HFFc6 (cell line): ENCODE measurements at regions not wholly inside any gene's neighbourhood (a gene's known extent, or its start where the extent isn't known, plus 50 kb on each side); places are given as distances from the start of the nearest gene placed in this dataset.
"Not testable (repeated sequence)": the region's sequence is repeated elsewhere in the genome, so short reads cannot be mapped to it uniquely, and the experiment has no call there.

Experiments
- DNase-seq: peaks from one replicate; pipeline ENCODE4 v3.0.0-alpha.2; 2018
- H3K27ac Mint-ChIP-seq: 2 replicates; pipeline ENCODE4 v1.8.0; 2020; ENCODE audit warnings: mild to moderate bottlenecking, mixed read lengths
- H3K27me3 Mint-ChIP-seq: 2 replicates; pipeline ENCODE4 v1.8.0; 2021; ENCODE audit warnings: mild to moderate bottlenecking, moderate library complexity, mixed read lengths; ENCODE audit not compliant: insufficient read depth
- H3K36me3 Mint-ChIP-seq: 2 replicates; pipeline ENCODE4 v1.8.0; 2021; ENCODE audit warnings: low read depth, mixed read lengths
- H3K4me1 Mint-ChIP-seq: 2 replicates; pipeline ENCODE4 v1.8.0; 2020; ENCODE audit warnings: low read depth, mixed read lengths
- H3K4me3 Mint-ChIP-seq: 2 replicates; pipeline ENCODE4 v1.8.0; 2020; ENCODE audit warnings: mild to moderate bottlenecking, moderate library complexity, mixed read lengths
- H3K9me3 Mint-ChIP-seq: 2 replicates; pipeline ENCODE4 v1.8.0; 2020; ENCODE audit warnings: mild to moderate bottlenecking, mixed read lengths
- TF ChIP-seq, protein P1 (sequence below): fragments of 200-600 bp; sonication (generic); IDR thresholded peaks from 2 replicates; pipeline ENCODE4 v1.5.0; 2021; ENCODE audit warnings: antibody characterized with exemption, mild to moderate bottlenecking

DNA sequence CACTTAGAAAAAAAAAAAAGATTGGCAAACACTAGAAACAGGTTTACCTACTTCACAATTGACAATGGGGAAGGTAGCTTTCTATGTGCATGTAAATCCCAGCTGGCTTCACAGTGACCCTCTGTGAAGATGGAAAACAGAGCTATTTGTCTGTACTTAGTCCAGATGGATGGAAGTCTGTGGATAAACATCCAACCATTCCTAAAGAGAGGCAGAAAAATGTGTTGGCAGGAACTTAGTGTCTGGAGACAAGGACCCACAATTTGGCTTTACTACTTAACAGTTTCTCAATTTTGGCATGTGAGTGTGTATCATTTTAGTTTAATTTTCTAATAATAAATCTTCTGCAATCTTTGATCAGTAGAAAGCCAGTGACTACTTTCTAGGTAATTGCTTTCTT, 154.4 kb downstream of the RAD51AP2 start:
- Mint-ChIP-seq H3K27me3 (no peaks in the 10 kb centered on the region; the same call in 1 of the 2 replicates), H3K4me1 (no peaks in the 10 kb centered on the region), H3K27ac (no peak overlapping the region), H3K36me3 (0 out of 2 replicates have a peak, but pooled peaks cover 8% of the 10 kb centered on the region), H3K4me3 (no peak overlapping the region), H3K9me3 (peaks cover 71% of the 10 kb centered on the region)
- DNase-seq, result no peak
- TF ChIP-seq, protein P1, sequence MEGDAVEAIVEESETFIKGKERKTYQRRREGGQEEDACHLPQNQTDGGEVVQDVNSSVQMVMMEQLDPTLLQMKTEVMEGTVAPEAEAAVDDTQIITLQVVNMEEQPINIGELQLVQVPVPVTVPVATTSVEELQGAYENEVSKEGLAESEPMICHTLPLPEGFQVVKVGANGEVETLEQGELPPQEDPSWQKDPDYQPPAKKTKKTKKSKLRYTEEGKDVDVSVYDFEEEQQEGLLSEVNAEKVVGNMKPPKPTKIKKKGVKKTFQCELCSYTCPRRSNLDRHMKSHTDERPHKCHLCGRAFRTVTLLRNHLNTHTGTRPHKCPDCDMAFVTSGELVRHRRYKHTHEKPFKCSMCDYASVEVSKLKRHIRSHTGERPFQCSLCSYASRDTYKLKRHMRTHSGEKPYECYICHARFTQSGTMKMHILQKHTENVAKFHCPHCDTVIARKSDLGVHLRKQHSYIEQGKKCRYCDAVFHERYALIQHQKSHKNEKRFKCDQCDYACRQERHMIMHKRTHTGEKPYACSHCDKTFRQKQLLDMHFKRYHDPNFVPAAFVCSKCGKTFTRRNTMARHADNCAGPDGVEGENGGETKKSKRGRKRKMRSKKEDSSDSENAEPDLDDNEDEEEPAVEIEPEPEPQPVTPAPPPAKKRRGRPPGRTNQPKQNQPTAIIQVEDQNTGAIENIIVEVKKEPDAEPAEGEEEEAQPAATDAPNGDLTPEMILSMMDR, result no peak

DNA sequence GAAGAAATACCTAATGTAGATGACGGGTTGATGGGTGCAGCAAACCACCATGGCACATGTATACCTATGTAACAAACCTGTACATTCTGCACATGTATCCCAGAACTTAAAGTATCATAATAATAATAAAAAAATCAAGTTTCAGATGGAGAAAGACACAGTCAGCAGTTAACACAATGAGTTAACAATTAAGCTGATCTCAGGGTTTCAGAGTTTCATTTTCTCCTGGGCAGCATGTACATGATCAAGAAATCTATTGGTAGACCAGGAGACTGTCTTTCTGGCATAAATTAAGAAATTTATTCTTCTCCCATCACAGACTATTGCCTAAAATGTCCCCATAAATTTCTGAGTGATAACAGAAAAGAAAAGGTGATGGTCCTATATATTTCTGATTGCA, 155.3 kb downstream of the RAD51AP2 start:
- Mint-ChIP-seq H3K27me3 (no peaks in the 10 kb centered on the region; the same call in 1 of the 2 replicates), H3K4me3 (no peak overlapping the region), H3K27ac (no peak overlapping the region), H3K9me3 (peaks cover 72% of the 10 kb centered on the region), H3K4me1 (no peaks in the 10 kb centered on the region), H3K36me3 (0 out of 2 replicates have a peak, but pooled peaks cover 8% of the 10 kb centered on the region)
- TF ChIP-seq, protein P1, result no peak
- DNase-seq, result no peak

DNA sequence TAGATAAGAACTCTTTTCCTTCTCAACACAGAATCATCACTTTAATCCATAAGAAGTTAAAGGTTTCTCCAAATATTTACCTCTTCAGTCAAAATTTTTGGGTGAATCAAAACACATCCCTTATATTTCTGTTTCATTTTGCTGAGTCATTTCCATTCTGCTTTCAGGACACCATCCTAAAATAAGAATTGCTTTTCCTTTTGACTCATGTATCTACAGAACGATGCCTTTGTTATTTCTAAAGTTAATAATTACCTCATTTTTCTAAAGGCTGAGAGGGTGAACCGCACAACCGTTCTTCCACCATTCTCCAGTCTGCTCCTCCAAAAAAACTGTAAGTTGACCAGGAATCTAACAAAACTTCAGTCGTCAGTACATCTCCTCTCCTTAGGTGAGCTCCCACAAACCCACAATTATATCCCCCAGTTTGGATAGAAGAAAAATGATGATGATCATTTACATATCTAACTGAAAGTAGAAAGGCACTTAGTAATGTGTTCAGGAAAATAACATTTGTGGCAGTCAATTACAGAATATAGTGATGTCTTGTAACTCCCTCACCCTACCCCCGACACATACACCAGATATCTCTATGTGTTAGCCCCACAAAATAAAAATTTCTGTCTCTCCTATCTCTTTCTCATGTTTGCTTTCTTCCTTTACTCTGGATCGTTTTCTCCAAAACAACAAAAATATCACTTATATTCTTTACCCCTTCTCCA, 162.5 kb downstream of the RAD51AP2 start:
- H3K27me3 Mint-ChIP-seq, result no peaks in the 10 kb centered on the region
- DNase-seq, result no peak
- H3K9me3 Mint-ChIP-seq, result peaks cover 34% of the 10 kb centered on the region
- no peaks in the 10 kb centered on the region for H3K4me1 Mint-ChIP-seq
- no peak overlapping the region for H3K4me3 Mint-ChIP-seq
- H3K27ac Mint-ChIP-seq, result no peak overlapping the region
- TF ChIP-seq, protein P1, result no peak
- H3K36me3 Mint-ChIP-seq, result 0 out of 2 replicates have a peak, but pooled peaks cover 2% of the 10 kb centered on the region

DNA sequence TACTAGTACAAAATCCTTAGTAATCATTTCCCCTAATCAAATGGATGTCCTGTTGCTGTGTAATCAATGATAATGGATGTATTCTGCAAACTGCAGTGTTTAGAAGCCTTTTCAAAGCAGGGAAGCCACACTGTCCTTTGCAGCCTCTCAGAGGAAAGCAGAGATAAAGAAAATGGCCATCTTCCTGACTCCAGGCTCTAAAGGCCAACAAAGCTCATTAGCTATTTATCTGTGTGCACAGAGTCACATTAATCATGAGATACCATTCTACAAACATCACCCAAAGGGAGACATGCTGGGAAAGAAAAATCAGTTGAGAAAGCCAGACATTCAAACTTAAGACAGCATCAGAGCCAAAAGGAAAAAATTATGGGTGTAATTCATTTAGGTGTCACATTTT, 165.0 kb downstream of the RAD51AP2 start:
- no peak for DNase-seq
- Mint-ChIP-seq H3K27me3 (peaks cover 1% of the 10 kb centered on the region), H3K27ac (no peak overlapping the region), H3K4me3 (no peak overlapping the region), H3K9me3 (peaks cover 15% of the 10 kb centered on the region), H3K36me3 (no peaks in the 10 kb centered on the region), H3K4me1 (no peaks in the 10 kb centered on the region)
- TF ChIP-seq, protein P1, result no peak

DNA sequence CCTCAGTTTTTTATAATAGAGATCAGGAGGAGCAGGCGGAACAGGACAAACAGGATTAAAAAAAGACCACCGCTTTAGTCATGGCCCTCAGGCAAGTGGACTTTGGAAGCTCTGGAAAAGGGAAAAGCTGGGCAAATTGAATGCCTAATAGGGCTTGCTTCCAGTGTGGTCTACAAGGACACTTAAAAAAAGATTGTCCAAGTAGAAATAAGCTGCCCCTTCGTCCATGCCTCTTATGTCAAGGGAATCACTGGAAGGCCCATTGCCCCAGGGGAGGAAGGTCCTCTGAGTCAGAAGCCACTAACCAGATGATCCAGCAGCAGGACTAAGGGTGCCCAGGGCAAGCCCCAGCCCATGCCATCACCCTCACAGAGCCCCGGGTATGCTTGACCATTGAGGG, 175.5 kb downstream of the RAD51AP2 start:
- H3K27ac Mint-ChIP-seq, H3K27me3 Mint-ChIP-seq, DNase-seq, H3K4me1 Mint-ChIP-seq, H3K4me3 Mint-ChIP-seq, H3K36me3 Mint-ChIP-seq: not testable (repeated sequence)
- peaks cover 35% of the 10 kb centered on the region for H3K9me3 Mint-ChIP-seq

DNA sequence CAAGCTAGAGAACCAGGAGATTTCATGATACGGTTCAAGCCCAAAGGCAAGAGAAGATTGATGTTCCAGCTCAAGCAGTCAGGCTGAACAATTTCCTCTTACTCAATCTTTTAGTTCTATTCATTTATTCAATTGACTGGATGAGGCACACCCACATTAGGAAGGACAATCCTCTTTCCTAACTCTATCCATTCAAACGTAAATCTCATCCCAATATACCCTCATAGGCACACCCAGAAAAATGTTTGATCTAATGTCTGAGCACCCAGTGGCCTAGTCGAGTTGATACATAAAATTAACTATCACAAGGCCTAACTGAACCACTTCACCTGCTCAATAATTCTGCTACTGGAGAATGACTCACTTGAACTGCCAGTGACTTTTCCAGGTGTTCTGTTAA, 180.7 kb downstream of the RAD51AP2 start:
- no peaks in the 10 kb centered on the region for H3K36me3 Mint-ChIP-seq
- peaks cover 47% of the 10 kb centered on the region for H3K9me3 Mint-ChIP-seq
- H3K4me3 Mint-ChIP-seq, result no peak overlapping the region

More for the DNA sequence above, 180.7 kb downstream of the RAD51AP2 start:
- no peaks in the 10 kb centered on the region for H3K4me1 Mint-ChIP-seq
- TF ChIP-seq, protein P1, result no peak
- no peak for DNase-seq
- no peak overlapping the region for H3K27ac Mint-ChIP-seq
- H3K27me3 Mint-ChIP-seq, result no peaks in the 10 kb centered on the region
